Peyer's patch (tissue), 4 donors: ENCODE measurements at regions not wholly inside any gene's neighbourhood (a gene's known extent, or its start where the extent isn't known, plus 50 kb on each side); places are given as distances from the start of the nearest gene placed in this dataset.

Experiments used
- CTCF ChIP-seq, 6 experiments: fragments of 450-650 bp in 4 of 6; fragments of 200-600 bp in 2 of 6; sonication (generic) in 1 of 6; IDR thresholded peaks; one replicate each; pipeline ENCODE4 v1.5.1; 2017 to 2019; ENCODE audit warnings: antibody characterized with exemption in 6 of 6, mild to moderate bottlenecking in 3 of 6, moderate library complexity in 1 of 6
- POLR2A ChIP-seq, 2 donors: fragments of 450-650 bp; IDR thresholded peaks; one replicate each; pipeline ENCODE4 v1.5.1; 2017; ENCODE audit warnings: antibody characterized with exemption in 2 of 2, mild to moderate bottlenecking in 2 of 2, moderate library complexity in 2 of 2

- TF ChIP-seq POLR2A (IDR thresholded peaks at IDR 0.05) (no peak), CTCF (IDR thresholded peaks at IDR 0.05) (no peak)
These were observed 132.3 kb upstream of the ST8SIA4 start for GRCh38 chr5:101035425-101035824.
